Right atrium auricular region (tissue), 2 donors: ENCODE measurements at regions not wholly inside any gene's neighbourhood (a gene's known extent, or its start where the extent isn't known, plus 50 kb on each side); places are given as distances from the start of the nearest gene placed in this dataset.

Source experiments
- DNase-seq: peaks from one replicate; pipeline ENCODE4 v3.0.0-alpha.2; 2019; ENCODE audit warnings: low spot score
- H3K27ac ChIP-seq, 2 donors: fragments of 200-600 bp; sonication (generic); 1 replicate in 1 of 2; 2 replicates in 1 of 2; pipeline ENCODE4 v1.5.1; 2016 to 2019
- H3K27me3 ChIP-seq, 2 donors: fragments of 200-600 bp; sonication (generic); one replicate each; pipeline versions ENCODE4 v1.5.1 to v1.6.0; 2017 to 2019
- H3K36me3 ChIP-seq: fragments of 200-600 bp; sonication (generic); one replicate; pipeline ENCODE4 v1.5.1; 2016
- H3K4me1 ChIP-seq, 2 donors: fragments of 200-600 bp; sonication (generic); one replicate each; pipeline versions ENCODE4 v1.5.1 to v1.6.0; 2017 to 2019
- H3K4me3 ChIP-seq, 2 donors: fragments of 200-600 bp; sonication (generic); 1 replicate in 1 of 2; 2 replicates in 1 of 2; pipeline ENCODE4 v1.5.1; 2017 to 2019; ENCODE audit warnings: mild to moderate bottlenecking in 1 of 2, moderate library complexity in 1 of 2
- H3K9me3 ChIP-seq, 2 donors: fragments of 200-600 bp; sonication (generic); one replicate each; pipeline ENCODE4 v1.5.1; 2019
- TF ChIP-seq, protein P1 (sequence below), 2 donors: fragments of 200-600 bp; sonication (generic); IDR thresholded peaks; one replicate each; pipeline ENCODE4 v1.5.1; 2019; ENCODE audit warnings: antibody characterized with exemption in 2 of 2

DNA sequence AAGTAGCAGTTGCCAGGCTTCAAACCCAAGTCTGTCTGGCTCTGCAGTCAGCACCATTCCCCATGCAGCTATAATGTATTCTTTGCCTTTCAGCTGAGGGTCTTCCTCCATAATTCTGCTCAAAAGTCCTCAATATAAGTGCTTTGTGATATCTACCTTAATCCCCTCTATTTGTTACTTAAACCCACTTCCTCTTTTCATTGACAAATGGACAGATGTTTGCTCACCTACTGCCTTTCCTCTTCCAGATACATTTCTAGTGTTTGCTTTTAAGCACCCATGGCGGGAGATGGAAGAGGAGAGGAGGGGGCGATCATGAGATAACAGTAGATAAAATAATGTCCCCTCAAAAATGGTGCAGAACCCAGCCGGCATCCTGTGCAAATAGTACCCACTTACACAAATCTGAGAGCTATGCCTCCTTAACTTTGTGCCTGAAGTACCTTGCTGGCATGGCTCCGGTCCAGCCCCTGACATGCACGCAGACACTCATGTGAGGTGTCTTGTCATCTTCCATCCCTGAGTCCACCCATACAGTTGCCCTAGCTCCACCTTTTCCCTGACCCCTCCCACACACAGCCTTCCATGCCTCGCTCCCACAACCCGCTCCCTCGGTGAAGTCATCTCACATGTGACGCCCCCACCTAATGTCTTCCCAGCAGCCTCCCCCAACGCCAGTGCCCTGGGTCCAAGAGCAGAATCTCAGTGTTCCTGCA, 109.6 kb downstream of the TRIM29 start:
- DNase-seq, result peak; percentile 52
- H3K27me3 ChIP-seq, result no peaks in the 10 kb centered on the region

DNA sequence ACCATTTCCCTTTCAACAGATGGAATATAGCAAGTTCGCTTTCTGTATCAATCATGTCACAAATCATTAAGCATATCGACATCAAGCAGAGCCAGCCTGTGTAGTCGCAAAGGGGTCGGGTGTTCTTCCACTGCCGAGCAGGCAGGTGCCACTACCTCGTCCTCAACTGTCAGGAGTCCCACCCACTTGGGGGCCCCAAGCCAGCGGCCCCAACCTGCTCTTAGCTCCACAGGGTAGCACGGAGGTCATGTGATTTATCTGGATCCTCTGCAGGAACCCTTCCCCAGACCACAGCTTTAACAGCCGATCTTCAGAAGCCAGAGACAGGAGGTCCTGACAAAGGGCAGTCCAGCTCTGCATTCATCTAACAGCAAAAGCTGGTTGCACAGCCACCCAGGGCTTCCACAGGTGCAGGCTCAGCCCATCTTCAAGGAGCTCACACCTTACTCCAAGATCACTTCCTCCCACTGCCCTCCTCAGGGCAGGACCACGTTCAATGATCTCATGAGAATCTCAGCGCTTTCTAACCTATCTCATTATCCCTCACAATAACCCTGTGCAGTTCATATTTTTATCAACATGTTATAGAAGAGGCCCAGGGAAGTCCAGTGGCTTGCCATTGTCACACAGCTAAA, 110.2 kb downstream of the TRIM29 start:
- peak; percentile 53 for DNase-seq
- TF ChIP-seq, protein P1, sequence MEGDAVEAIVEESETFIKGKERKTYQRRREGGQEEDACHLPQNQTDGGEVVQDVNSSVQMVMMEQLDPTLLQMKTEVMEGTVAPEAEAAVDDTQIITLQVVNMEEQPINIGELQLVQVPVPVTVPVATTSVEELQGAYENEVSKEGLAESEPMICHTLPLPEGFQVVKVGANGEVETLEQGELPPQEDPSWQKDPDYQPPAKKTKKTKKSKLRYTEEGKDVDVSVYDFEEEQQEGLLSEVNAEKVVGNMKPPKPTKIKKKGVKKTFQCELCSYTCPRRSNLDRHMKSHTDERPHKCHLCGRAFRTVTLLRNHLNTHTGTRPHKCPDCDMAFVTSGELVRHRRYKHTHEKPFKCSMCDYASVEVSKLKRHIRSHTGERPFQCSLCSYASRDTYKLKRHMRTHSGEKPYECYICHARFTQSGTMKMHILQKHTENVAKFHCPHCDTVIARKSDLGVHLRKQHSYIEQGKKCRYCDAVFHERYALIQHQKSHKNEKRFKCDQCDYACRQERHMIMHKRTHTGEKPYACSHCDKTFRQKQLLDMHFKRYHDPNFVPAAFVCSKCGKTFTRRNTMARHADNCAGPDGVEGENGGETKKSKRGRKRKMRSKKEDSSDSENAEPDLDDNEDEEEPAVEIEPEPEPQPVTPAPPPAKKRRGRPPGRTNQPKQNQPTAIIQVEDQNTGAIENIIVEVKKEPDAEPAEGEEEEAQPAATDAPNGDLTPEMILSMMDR (IDR thresholded peaks at IDR 0.05), result no peak
- H3K4me3 ChIP-seq, result no peak overlapping the region

More for the DNA sequence above, 109.6 kb downstream of the TRIM29 start:
- Histone ChIP-seq H3K4me3 (no peak overlapping the region), H3K4me1 (no peaks in the 10 kb centered on the region), H3K27ac (no peak overlapping the region), H3K9me3 (no peaks in the 10 kb centered on the region), H3K36me3 (no peaks in the 10 kb centered on the region)
- TF ChIP-seq, protein P1 (IDR thresholded peaks at IDR 0.05), result no peak

DNA sequence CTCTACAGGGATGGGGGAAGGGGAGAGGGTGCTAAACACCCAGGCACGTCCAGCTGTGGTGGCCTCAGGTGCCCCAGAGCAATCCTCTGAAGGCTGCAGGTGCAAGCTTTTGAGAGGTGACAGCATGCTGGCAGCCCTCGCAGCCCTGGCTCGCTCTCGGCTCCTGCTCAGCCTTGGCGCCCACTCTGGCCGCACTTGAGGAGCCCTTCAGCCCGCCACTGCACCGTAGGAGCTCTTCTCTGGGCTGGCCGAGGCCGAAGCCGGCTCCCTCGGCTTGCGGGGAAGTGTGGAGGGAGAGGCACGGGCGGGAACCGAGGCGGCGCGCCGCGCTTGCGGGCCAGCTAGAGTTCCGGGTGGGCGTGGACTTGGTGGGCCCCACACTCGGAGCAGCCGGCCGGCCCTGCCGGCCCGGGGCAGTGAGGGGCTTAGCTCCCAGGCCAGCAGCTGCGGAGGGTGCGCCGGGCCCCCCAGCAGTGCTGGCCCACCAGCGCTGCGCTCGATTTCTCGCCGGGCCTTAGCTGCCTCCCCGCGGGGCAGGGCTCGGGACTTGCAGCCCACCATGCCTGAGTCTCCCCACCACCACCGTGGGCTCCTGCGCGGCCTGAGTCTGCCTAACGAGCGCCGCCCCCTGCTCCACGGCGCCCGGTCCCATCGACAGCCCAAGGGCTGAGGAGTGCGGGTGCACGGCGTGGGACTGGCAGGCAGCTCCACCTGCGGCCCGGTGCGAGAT, 112.1 kb downstream of the TRIM29 start:
- H3K9me3 ChIP-seq, result no peaks in the 10 kb centered on the region
- TF ChIP-seq, protein P1 (IDR thresholded peaks at IDR 0.05), result no peak
- DNase-seq, result peak; percentile 34
- H3K4me1 ChIP-seq, result no peaks in the 10 kb centered on the region
- H3K4me3 ChIP-seq, result no peak overlapping the region
- H3K27ac ChIP-seq, result no peak overlapping the region
- H3K27me3 ChIP-seq, result peaks cover 0 to 4% of the 10 kb centered on the region in 2 donors
- H3K36me3 ChIP-seq, result no peaks in the 10 kb centered on the region

More for the DNA sequence above, 110.2 kb downstream of the TRIM29 start:
- Histone ChIP-seq H3K9me3 (no peaks in the 10 kb centered on the region), H3K36me3 (no peaks in the 10 kb centered on the region), H3K27ac (no peak overlapping the region), H3K27me3 (peaks cover 0 to 2% of the 10 kb centered on the region in 2 donors), H3K4me1 (no peaks in the 10 kb centered on the region)

DNA sequence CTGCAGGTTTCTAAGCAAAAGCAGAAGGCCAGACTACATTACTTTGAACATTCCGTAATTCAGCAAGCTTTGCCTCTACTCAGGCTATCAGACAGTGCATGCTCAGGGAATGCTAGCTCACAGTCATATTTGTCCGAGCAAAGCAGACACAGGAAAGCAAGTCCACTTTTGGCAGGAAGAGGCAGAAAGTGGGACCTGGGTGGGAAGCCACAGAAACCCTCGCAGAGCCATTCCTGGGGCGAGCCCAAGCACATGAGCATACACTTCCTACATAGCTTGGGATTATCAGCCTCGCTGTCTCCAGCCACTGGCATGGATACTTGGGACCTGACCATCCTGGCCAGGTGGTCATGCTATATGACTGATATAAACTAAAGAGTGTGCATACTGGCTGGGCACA, 113.3 kb downstream of the TRIM29 start:
- TF ChIP-seq, protein P1 (IDR thresholded peaks at IDR 0.05), result no peak
- H3K27ac ChIP-seq, result no peak overlapping the region
- no peak for DNase-seq
- no peaks in the 10 kb centered on the region for H3K4me1 ChIP-seq
- no peaks in the 10 kb centered on the region for H3K36me3 ChIP-seq
- no peak overlapping the region for H3K4me3 ChIP-seq
- H3K9me3 ChIP-seq, result no peaks in the 10 kb centered on the region
- H3K27me3 ChIP-seq, result peaks cover 0 to 4% of the 10 kb centered on the region in 2 donors

DNA sequence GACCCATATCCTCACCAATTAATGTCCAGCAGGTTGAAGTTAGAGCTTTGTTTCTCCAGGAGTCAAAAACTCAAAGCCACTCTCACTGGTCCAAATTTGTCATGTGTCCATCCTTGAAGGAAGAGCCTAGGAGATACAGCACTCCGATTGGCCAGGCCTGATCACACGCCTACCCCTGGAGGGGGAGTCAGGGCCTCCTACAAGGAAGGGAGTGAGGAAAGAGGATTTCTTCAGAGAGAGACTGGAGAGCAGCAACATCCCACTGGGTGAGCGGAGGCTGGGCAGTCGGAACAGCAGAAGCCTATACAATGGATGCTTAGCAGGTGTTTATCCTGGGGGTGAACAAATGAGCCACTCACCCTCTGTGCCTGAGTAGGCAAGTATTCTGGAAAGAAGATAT, 113.9 kb downstream of the TRIM29 start:
- no peaks in the 10 kb centered on the region for H3K9me3 ChIP-seq
- no peak for DNase-seq
- TF ChIP-seq, protein P1 (IDR thresholded peaks at IDR 0.05), result no peak
- peaks cover 0 to 4% of the 10 kb centered on the region in 2 donors for H3K27me3 ChIP-seq
- H3K4me1 ChIP-seq, result no peaks in the 10 kb centered on the region
- no peak overlapping the region for H3K4me3 ChIP-seq
- no peaks in the 10 kb centered on the region for H3K36me3 ChIP-seq
- no peak overlapping the region for H3K27ac ChIP-seq
